ENCODE measurements at regions not wholly inside any gene's neighbourhood (a gene's known extent, or its start where the extent isn't known, plus 50 kb on each side); places are given as distances from the start of the nearest gene placed in this dataset.

DNA sequence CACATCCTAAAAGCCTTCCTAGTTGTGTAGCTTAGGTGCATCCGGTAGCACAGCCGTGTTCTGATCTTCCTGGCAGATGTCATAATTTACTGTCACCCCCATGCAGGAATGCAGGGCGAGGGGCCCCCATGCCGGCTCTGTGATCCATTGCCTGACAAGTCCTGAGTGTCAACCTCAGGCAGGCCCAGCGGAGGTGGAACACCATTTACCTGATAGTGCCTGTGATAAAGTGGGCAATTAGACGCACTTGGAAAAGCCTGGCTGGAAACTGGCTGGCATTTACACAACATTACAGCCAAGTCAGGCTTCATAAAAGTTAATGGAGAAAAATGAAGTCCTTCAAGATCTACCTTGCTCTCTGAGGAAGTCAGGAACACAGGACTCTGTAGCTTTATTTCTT, 521.4 kb upstream of the JAG1 start:
- DNase-seq (ENCODE audit: low read depth): no peak
- Histone ChIP-seq H3K4me3 (ENCODE audit: low read depth, low read length) (no peak overlapping the region), H3K36me3 (ENCODE audit: control insufficient read depth, insufficient read depth, low read length) (no peaks in the 10 kb centered on the region), H3K27me3 (ENCODE audit: control insufficient read depth, insufficient read depth, low read length) (no peaks in the 10 kb centered on the region)
- TF ChIP-seq, protein P1, sequence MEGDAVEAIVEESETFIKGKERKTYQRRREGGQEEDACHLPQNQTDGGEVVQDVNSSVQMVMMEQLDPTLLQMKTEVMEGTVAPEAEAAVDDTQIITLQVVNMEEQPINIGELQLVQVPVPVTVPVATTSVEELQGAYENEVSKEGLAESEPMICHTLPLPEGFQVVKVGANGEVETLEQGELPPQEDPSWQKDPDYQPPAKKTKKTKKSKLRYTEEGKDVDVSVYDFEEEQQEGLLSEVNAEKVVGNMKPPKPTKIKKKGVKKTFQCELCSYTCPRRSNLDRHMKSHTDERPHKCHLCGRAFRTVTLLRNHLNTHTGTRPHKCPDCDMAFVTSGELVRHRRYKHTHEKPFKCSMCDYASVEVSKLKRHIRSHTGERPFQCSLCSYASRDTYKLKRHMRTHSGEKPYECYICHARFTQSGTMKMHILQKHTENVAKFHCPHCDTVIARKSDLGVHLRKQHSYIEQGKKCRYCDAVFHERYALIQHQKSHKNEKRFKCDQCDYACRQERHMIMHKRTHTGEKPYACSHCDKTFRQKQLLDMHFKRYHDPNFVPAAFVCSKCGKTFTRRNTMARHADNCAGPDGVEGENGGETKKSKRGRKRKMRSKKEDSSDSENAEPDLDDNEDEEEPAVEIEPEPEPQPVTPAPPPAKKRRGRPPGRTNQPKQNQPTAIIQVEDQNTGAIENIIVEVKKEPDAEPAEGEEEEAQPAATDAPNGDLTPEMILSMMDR (IDR thresholded peaks at IDR 0.05; ENCODE audit: insufficient read depth, low read length, poor library complexity, severe bottlenecking): no peak

DNA sequence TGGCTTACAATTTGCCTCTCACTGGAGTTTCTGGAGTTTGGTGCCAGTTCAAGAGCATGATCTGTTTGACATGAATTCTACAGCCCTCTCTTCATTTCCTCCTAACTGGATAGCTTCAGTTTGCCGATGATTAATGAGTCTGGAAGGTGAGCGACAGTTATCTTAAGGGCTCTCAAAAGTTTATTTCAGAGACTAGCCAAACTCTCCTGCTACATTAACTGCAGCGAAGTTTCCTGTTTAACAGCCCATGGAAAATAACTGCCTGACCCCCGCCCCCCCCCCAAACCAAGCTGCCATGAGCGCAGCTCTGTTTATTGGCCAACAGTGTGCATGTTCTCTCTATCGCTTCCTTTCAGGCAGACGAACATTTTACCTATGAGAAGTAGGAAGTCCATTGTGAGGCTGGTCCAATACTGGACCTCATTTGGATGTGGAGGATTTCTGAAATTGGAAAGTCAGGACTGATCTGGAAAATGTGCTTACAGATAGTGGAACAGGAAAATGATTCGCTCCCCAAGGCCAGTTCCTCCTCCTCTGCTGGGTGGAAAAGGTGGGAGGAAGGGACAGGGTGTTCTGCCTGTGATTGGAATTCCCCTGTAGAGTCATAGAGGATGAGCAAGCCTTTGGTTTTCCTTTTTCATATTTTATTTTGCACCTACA, 522.2 kb upstream of the JAG1 start:
- H3K27me3 ChIP-seq (ENCODE audit: control insufficient read depth, insufficient read depth, low read length): no peaks in the 10 kb centered on the region
- TF ChIP-seq, protein P1 (IDR thresholded peaks at IDR 0.05; ENCODE audit: insufficient read depth, low read length, poor library complexity, severe bottlenecking): no peak
- H3K36me3 ChIP-seq (ENCODE audit: control insufficient read depth, insufficient read depth, low read length): no peaks in the 10 kb centered on the region
- H3K4me3 ChIP-seq (ENCODE audit: low read depth, low read length): no peak overlapping the region
- peak; percentile 61 for DNase-seq (ENCODE audit: low read depth)

DNA sequence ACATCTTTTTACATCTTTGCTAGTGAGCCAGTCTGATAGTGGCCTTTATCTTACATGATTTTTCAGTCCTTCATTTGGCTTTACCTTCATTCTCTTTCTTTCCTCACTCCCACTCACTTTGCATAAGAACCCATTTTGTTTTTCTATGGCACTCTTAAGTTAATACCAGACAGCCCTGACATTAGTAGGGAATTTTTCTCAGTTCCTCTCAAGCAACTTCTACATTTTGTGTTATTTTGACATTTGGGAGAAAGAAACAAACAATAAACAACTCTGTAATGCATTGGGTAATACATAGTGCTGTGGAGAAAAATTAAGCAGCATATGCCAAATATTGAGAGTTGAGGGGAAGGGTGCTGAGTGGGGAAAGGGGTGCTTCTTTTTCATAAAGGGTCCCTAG, 524.1 kb upstream of the JAG1 start:
- no peak overlapping the region for H3K4me3 ChIP-seq (ENCODE audit: low read depth, low read length)
- TF ChIP-seq, protein P1 (IDR thresholded peaks at IDR 0.05; ENCODE audit: insufficient read depth, low read length, poor library complexity, severe bottlenecking): no peak

DNA sequence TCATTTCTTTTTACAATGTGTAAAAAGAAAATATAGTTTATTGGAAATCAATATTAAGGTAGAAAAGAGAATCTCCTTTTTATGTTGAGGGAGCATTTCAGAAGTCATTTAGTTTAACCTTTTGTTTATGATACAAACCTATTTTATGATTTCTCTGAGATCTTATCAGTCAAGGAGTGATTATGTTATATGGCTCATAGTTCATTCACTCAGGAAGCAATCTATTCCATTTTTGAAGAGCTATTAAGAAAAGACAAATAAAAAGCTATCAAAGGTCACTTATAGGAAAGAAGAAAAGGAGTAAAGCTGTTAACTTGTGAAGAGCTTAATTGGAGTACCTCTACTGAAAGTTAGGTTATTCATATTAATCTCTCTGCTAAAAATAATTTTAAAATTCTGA, 526.6 kb upstream of the JAG1 start:
- no peaks in the 10 kb centered on the region for H3K36me3 ChIP-seq (ENCODE audit: control insufficient read depth, insufficient read depth, low read length)
- no peaks in the 10 kb centered on the region for H3K27me3 ChIP-seq (ENCODE audit: control insufficient read depth, insufficient read depth, low read length)
- DNase-seq (ENCODE audit: low read depth): no peak
- TF ChIP-seq, protein P1 (IDR thresholded peaks at IDR 0.05; ENCODE audit: insufficient read depth, low read length, poor library complexity, severe bottlenecking): no peak
- no peak overlapping the region for H3K4me3 ChIP-seq (ENCODE audit: low read depth, low read length)

More for the DNA sequence above, 524.1 kb upstream of the JAG1 start:
- no peak for DNase-seq (ENCODE audit: low read depth)
- Histone ChIP-seq H3K27me3 (ENCODE audit: control insufficient read depth, insufficient read depth, low read length) (no peaks in the 10 kb centered on the region), H3K36me3 (ENCODE audit: control insufficient read depth, insufficient read depth, low read length) (no peaks in the 10 kb centered on the region)

DNA sequence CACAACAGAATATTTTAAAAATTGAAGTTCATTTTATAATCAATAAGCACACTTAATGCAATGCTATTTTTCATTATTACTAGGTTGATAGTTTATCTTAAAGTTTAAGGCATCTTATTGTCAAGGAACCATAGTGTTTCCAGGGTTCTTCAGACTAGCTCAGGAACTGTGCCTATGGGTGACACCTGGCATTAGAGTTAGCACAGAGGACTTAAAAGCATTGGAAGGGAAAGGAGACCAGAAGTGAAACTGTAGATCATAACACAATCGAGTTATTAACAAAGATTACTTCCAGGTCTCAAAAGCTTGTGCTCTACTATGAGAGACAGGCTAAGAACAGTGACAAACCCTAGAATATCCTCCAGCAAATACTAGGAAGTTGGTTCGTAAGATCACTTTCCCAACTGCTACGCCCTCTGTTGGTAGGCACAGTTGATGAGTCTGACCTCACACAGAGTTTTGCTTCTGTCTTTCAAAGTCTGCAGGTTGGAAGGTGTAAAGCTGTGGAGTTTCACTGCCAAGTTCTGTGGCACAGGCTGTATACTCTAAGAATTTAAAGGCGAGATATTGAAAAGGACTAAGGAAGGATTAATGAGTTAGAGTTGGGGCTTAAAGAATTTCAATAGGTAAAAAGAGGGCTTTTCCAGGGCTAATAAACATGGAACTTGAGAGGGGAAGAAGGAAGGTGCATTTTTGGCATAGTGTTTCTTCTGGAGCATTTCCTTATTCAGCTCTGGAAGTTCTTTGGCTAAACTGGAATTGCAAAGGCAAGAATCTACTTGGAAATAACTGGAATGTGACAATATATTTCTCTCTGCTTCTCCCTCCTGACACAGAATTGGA, 531.3 kb upstream of the JAG1 start:
- Histone ChIP-seq H3K27me3 (ENCODE audit: control insufficient read depth, insufficient read depth, low read length) (no peaks in the 10 kb centered on the region), H3K4me3 (ENCODE audit: low read depth, low read length) (no peak overlapping the region), H3K36me3 (ENCODE audit: control insufficient read depth, insufficient read depth, low read length) (no peaks in the 10 kb centered on the region)
- TF ChIP-seq, protein P1 (IDR thresholded peaks at IDR 0.05; ENCODE audit: insufficient read depth, low read length, poor library complexity, severe bottlenecking): peak; percentile 86
- peak; percentile 47 for DNase-seq (ENCODE audit: low read depth)
